OCI-LY3 (cell line): ENCODE measurements at regions not wholly inside any gene's neighbourhood (a gene's known extent, or its start where the extent isn't known, plus 50 kb on each side); places are given as distances from the start of the nearest gene placed in this dataset.

Experiments
- CTCF ChIP-seq: fragments of 200-600, 300-600 bp; sonication (generic); IDR thresholded peaks from 2 replicates; pipeline ENCODE4 v1.5.1; 2014; ENCODE audit warnings: antibody characterized with exemption, low read length, low read depth
- EZH2phosphoT487 ChIP-seq: fragments of 200-600 bp; shearing (Covaris generic); IDR thresholded peaks from 2 replicates; pipeline ENCODE4 v1.6.1; 2018; ENCODE audit warnings: antibody characterized with exemption, mixed run types, low read depth

- TF ChIP-seq CTCF (no peak), EZH2phosphoT487 (no peak)
Measured at GRCh38 chr6:14703586-14703985, 542.3 kb upstream of the JARID2 start.
